ENCODE measurements at regions not wholly inside any gene's neighbourhood (a gene's known extent, or its start where the extent isn't known, plus 50 kb on each side); places are given as distances from the start of the nearest gene placed in this dataset.

- TF ChIP-seq EP300 (IDR thresholded peaks at IDR 0.05) (no peak), POLR2A (IDR thresholded peaks at IDR 0.05) (no peak)
- TF ChIP-seq, protein P1, sequence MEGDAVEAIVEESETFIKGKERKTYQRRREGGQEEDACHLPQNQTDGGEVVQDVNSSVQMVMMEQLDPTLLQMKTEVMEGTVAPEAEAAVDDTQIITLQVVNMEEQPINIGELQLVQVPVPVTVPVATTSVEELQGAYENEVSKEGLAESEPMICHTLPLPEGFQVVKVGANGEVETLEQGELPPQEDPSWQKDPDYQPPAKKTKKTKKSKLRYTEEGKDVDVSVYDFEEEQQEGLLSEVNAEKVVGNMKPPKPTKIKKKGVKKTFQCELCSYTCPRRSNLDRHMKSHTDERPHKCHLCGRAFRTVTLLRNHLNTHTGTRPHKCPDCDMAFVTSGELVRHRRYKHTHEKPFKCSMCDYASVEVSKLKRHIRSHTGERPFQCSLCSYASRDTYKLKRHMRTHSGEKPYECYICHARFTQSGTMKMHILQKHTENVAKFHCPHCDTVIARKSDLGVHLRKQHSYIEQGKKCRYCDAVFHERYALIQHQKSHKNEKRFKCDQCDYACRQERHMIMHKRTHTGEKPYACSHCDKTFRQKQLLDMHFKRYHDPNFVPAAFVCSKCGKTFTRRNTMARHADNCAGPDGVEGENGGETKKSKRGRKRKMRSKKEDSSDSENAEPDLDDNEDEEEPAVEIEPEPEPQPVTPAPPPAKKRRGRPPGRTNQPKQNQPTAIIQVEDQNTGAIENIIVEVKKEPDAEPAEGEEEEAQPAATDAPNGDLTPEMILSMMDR (IDR thresholded peaks at IDR 0.05), result no peak
Measured at GRCh38 chr9:113823421-113823820, 52.7 kb upstream of the ZNF618 start.
